RPMI8226 (cell line): ENCODE measurements at regions not wholly inside any gene's neighbourhood (a gene's known extent, or its start where the extent isn't known, plus 50 kb on each side); places are given as distances from the start of the nearest gene placed in this dataset.

Experiments used
- DNase-seq: peaks from one replicate; pipeline ENCODE4 v3.0.0-alpha.2; 2015

GRCh38 chr3:143208976-143209714, 89.6 kb downstream of the CHST2 start:
- DNase-seq: peak; percentile 33

- peak; percentile 86 for DNase-seq
Measured at GRCh38 chr3:143209715-143210059, 90.1 kb downstream of the CHST2 start.

- DNase-seq: no peak
Measured at GRCh38 chr3:143210141-143210540, 90.6 kb downstream of the CHST2 start.

- no peak for DNase-seq
Measured at GRCh38 chr3:143215059-143215458, 95.5 kb downstream of the CHST2 start.
